HepG2 (cell line): ENCODE measurements at regions not wholly inside any gene's neighbourhood (a gene's known extent, or its start where the extent isn't known, plus 50 kb on each side); places are given as distances from the start of the nearest gene placed in this dataset.

Source experiments
- ATAC-seq: fragments of 200-7000 bp; cut with Tn5 transposase; 3 replicates; pipeline ENCODE4 v1.9.1; 2020; ENCODE audit warnings: mild to moderate bottlenecking, moderate library complexity
- BruUV-seq: library from RNA; stranded (reverse); fragments of 400-500 nt; replicated peaks from 2 replicates; lab custom pipeline; 2021; lab: Mats Ljungman, UMichigan
- CTCF ChIA-PET: fragments of 300-600 bp; formaldehyde crosslinking; extraction: SDS; loops from one replicate; lab custom pipeline; 2021; ENCODE audit warnings: low total read pairs, inconsistent platforms, low intra/inter-chr PET ratio; lab: Yijun Ruan, JAX
- POLR2A ChIA-PET: fragments of 350-600 bp; sonication (Branson Sonifier 250); formaldehyde crosslinking; loops from one replicate; lab custom pipeline; 2020; ENCODE audit warnings: antibody characterized with exemption, inconsistent platforms; lab: Yijun Ruan, JAX
- DNase-seq: peaks from one replicate; pipeline ENCODE4 v3.0.0-alpha.2; 2015; ENCODE audit warnings: low spot score
- FAIRE-seq: peaks from 3 replicates; lab custom pipeline; 2011; peaks lifted over from hg19 to GRCh38; lab: Jason Lieb, UNC
- H2AFZ ChIP-seq: one replicate; pipeline ENCODE4 v1.6.1; 2011; ENCODE audit warnings: low read length, inconsistent platforms
- H3K27ac ChIP-seq: fragments of 300-600 bp; 3 replicates; pipeline ENCODE4 v1.8.0; 2011; ENCODE audit warnings: mixed run types, mild to moderate bottlenecking, mixed read lengths, low read length, inconsistent platforms; ENCODE audit not compliant: insufficient read depth; ENCODE audit errors: extremely low read length
- H3K27me3 ChIP-seq, 2 experiments: fragments of 200-600 bp in 1 of 2; 2 replicates in 1 of 2; 3 replicates in 1 of 2; pipeline versions ENCODE4 v1.6.0 to v1.8.0; 2011; ENCODE audit warnings: low read length in 2 of 2, mild to moderate bottlenecking in 2 of 2, moderate library complexity in 2 of 2, inconsistent platforms in 1 of 2; ENCODE audit not compliant: insufficient read depth in 2 of 2, control insufficient read depth in 1 of 2
- H3K36me3 ChIP-seq, 2 experiments: fragments of 200-600 bp in 1 of 2; replicated peaks in 1 of 2; 2 replicates in 1 of 2; 3 replicates in 1 of 2; pipeline versions ENCODE4 v1.5.1 to v1.8.0; 2011; ENCODE audit warnings: low read length in 2 of 2, inconsistent platforms in 1 of 2; ENCODE audit not compliant: insufficient read depth in 2 of 2, control insufficient read depth in 1 of 2
- H3K4me1 ChIP-seq: 2 replicates; pipeline ENCODE4 v1.5.1; 2012; ENCODE audit warnings: low read length, inconsistent platforms; ENCODE audit not compliant: insufficient read depth
- H3K4me2 ChIP-seq: 2 replicates; pipeline ENCODE4 v1.6.0; 2011; ENCODE audit warnings: low read depth, low read length, inconsistent platforms
- H3K4me3 ChIP-seq, 3 experiments: fragments of 200-600 bp in 1 of 3; sonication (generic), shearing (Covaris generic) in 1 of 3; replicated peaks in 1 of 3; 2 replicates each; pipeline ENCODE4 v1.5.1; 2011 to 2016; ENCODE audit warnings: low read length in 3 of 3, inconsistent platforms in 2 of 3, low read depth in 2 of 3, mild to moderate bottlenecking in 2 of 3, control low read depth in 1 of 3, mixed read lengths in 1 of 3; ENCODE audit not compliant: insufficient read depth in 1 of 3
- H3K79me2 ChIP-seq: one replicate; pipeline ENCODE4 v1.6.1; 2011; ENCODE audit warnings: low read length, inconsistent platforms; ENCODE audit not compliant: insufficient read depth
- H3K9ac ChIP-seq: 2 replicates; pipeline ENCODE4 v1.6.0; 2011; ENCODE audit warnings: mild to moderate bottlenecking, low read depth, low read length, inconsistent platforms; ENCODE audit not compliant: insufficient read depth
- H3K9me3 ChIP-seq: 2 replicates; pipeline ENCODE4 v1.5.1; 2012; ENCODE audit warnings: mild to moderate bottlenecking, low read length
- H4K20me1 ChIP-seq: 2 replicates; pipeline ENCODE4 v1.6.0; 2011; ENCODE audit warnings: inconsistent platforms, mild to moderate bottlenecking, low read length, moderate library complexity; ENCODE audit not compliant: insufficient read depth
- ATF7 ChIP-seq, 2 experiments: fragments of 450-650 bp in 1 of 2; sonication (generic) in 1 of 2; formaldehyde crosslinking in 1 of 2; IDR thresholded peaks; 2 replicates each; pipeline versions ENCODE4 v1.4.0 to v1.6.1; 2016 to 2020; ENCODE audit warnings: antibody characterized with exemption in 1 of 2, mild to moderate bottlenecking in 1 of 2, missing genetic modification reagents in 1 of 2
- ATM ChIP-seq: fragments of 450-650 bp; IDR thresholded peaks from 2 replicates; pipeline ENCODE4 v1.7.1; 2017; ENCODE audit warnings: mild to moderate bottlenecking, borderline replicate concordance
- CHD2 ChIP-seq: IDR thresholded peaks from 2 replicates; pipeline ENCODE4 v1.6.1; 2011; ENCODE audit warnings: low read depth, low read length, improper control_type of control experiment
- CREB1 ChIP-seq, 2 experiments: fragments of 450-650 bp in 1 of 2; IDR thresholded peaks; 2 replicates each; pipeline ENCODE4 v1.6.1; 2016 to 2017; ENCODE audit warnings: control low read depth in 1 of 2, mild to moderate bottlenecking in 1 of 2, missing compliant biosample characterization in 1 of 2, missing genetic modification characterization in 1 of 2
- HMG20B ChIP-seq: conservative IDR thresholded peaks from 2 replicates; pipeline ENCODE4 v1.6.1; 2016; ENCODE audit warnings: missing genetic modification reagents, missing compliant biosample characterization
- MYC ChIP-seq: sonication (generic); formaldehyde crosslinking; IDR thresholded peaks from 2 replicates; pipeline ENCODE4 v1.9.0; 2021; ENCODE audit warnings: missing genetic modification reagents, borderline replicate concordance
- NKX3-1 ChIP-seq: sonication (generic); formaldehyde crosslinking; IDR thresholded peaks from 2 replicates; pipeline ENCODE4 v1.5.0; 2020; ENCODE audit warnings: missing genetic modification reagents
- POLR2AphosphoS2 ChIP-seq: IDR thresholded peaks from 2 replicates; pipeline ENCODE4 v1.6.1; 2011; ENCODE audit warnings: low read depth, low read length, improper control_type of control experiment
- SOX5 ChIP-seq: IDR thresholded peaks from 2 replicates; pipeline ENCODE4 v1.6.1; 2016; ENCODE audit warnings: borderline replicate concordance
- TEAD2 ChIP-seq: sonication (generic); formaldehyde crosslinking; IDR thresholded peaks from 2 replicates; pipeline ENCODE4 v1.9.0; 2021; ENCODE audit warnings: missing genetic modification reagents
- ZNF20 ChIP-seq: sonication (generic); formaldehyde crosslinking; IDR thresholded peaks from 2 replicates; pipeline ENCODE4 v1.4.0; 2020; ENCODE audit warnings: mild to moderate bottlenecking, moderate library complexity, missing genetic modification reagents
- ZNF260 ChIP-seq: sonication (generic); formaldehyde crosslinking; IDR thresholded peaks from 2 replicates; pipeline ENCODE4 v1.4.0; 2020; ENCODE audit warnings: missing genetic modification reagents, low read depth, mild to moderate bottlenecking, borderline replicate concordance
- ZNF3 ChIP-seq: IDR thresholded peaks from 2 replicates; pipeline ENCODE4 v1.7.0; 2017; ENCODE audit warnings: inconsistent platforms
- ZNF850 ChIP-seq: sonication (generic); formaldehyde crosslinking; conservative IDR thresholded peaks from 2 replicates; pipeline ENCODE4 v1.9.0; 2021; ENCODE audit warnings: mild to moderate bottlenecking, missing genetic modification reagents
- WGBS: methylation state at CpG from one replicate; pipeline ENCODE4 v1.1.6; 2017; ENCODE audit warnings: low lambda C conversion rate; 5-methylcytosine and 5-hydroxymethylcytosine counted together
- in situ Hi-C: cut with HindIII; loops from 2 replicates; pipeline ENCODE4 v1.10.0; 2017; ENCODE audit warnings: low pct_unique_long_range_greater_than_20kb; ENCODE audit not compliant: extremely low pct_ligation_motif_present
- intact Hi-C: fragments of 100-400 bp; cut with micrococcal nuclease; formaldehyde crosslinking; loops from one replicate; pipeline ENCODE4 v1.10.0; 2022; ENCODE audit not compliant: unreplicated experiment
- TF ChIP-seq, protein P1 (sequence below): IDR thresholded peaks from 2 replicates; pipeline ENCODE4 v1.6.1; 2012; ENCODE audit warnings: inconsistent platforms
- TF ChIP-seq, protein P2 (sequence below): sonication (generic); formaldehyde crosslinking; IDR thresholded peaks from 2 replicates; pipeline ENCODE4 v1.5.1; 2020; ENCODE audit warnings: mild to moderate bottlenecking, moderate library complexity, missing genetic modification reagents
- TF ChIP-seq, protein P3 (sequence below): sonication (generic); formaldehyde crosslinking; IDR thresholded peaks from 2 replicates; pipeline ENCODE4 v1.4.0; 2020; ENCODE audit warnings: missing genetic modification reagents

DNA sequence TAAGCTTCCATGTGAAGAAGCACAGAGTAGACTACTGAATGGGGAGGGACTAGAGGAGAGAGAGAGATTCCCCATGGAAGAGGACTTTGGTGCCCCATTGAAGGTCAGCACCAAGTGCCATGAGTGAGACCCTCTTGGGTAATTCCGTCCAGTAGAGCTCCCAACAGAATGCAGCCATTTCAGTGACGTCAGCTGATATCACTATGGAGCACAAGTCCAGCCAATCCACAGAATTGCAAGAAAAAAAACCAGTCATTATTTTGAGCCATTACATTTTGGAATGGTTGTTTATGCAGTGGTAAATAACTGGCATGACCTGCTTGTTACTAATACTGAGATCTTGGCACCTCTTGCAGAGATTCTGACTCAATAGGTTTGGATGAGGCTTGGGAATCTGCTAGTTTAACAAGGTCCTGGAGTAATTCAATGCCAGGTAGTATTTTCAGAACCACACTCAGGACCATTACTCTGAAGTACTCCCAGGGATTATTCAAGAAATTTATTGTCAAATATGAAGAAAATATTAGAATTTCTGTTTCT, 52.6 kb upstream of the SP8 start:
- no peak overlapping the region for H2AFZ ChIP-seq
- no peak overlapping the region for H3K4me2 ChIP-seq
- no peak for FAIRE-seq
- intact Hi-C loops (no loop called here), in situ Hi-C loops (no loop called here)
- no peaks in the 10 kb centered on the region for H4K20me1 ChIP-seq
- H3K79me2 ChIP-seq = no peaks in the 10 kb centered on the region
- H3K36me3 ChIP-seq = no peaks in the 10 kb centered on the region
- H3K9me3 ChIP-seq = no peaks in the 10 kb centered on the region
- POLR2A ChIA-PET = no interaction called here
- DNase-seq = no peak
- H3K4me3 ChIP-seq = no peak overlapping the region
- CTCF ChIA-PET = no interaction called here
- no peaks in the 10 kb centered on the region for H3K4me1 ChIP-seq
- H3K27ac ChIP-seq = no peak overlapping the region
- no peak overlapping the region for H3K9ac ChIP-seq
- 0% methylated on average over 2 of the region's 2 CpGs for WGBS
- TF ChIP-seq ZNF3 (CRISPR knock-in tag) (no peak), ATF7 (IDR thresholded peaks at IDR 0.05) (peak; percentile 53; the same call in 1 of the 2 replicates), ATF7 (CRISPR knock-in tag; IDR thresholded peaks at IDR 0.05) (no peak), CREB1 (IDR thresholded peaks at IDR 0.05) (peak; percentile 84), CREB1 (CRISPR knock-in tag; IDR thresholded peaks at IDR 0.05) (no peak)
- BruUV-seq = no TSS peak
- no peak for ATAC-seq
- no peaks in the 10 kb centered on the region for H3K27me3 ChIP-seq

DNA sequence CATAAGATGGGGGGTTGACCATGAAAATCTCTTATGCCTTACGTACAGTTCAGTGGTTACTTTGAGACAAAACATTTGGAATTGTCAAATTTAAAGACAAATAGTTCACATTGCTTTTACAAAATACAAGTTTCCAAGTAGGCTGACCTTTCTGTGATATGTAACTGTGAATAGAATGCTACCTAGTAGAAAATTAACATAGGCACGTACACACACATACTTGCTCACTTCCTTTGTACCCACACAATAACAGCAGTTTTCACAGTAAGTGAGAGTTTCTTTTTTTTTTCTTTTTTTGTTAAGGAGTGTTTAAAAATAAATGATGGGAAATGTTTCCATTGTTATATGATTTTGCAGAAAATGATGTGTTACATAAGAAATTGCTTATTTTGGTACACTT, 53.3 kb upstream of the SP8 start:
- no peaks in the 10 kb centered on the region for H3K4me1 ChIP-seq
- no peak for DNase-seq
- ATAC-seq = no peak
- H3K9me3 ChIP-seq = no peaks in the 10 kb centered on the region
- ChIA-PET CTCF (no interaction called here), POLR2A (no interaction called here)
- no peak overlapping the region for H3K4me3 ChIP-seq
- no peaks in the 10 kb centered on the region for H4K20me1 ChIP-seq
- no peaks in the 10 kb centered on the region for H3K27me3 ChIP-seq
- in situ Hi-C loops = no loop called here
- WGBS = 25% methylated on average over 2 of the region's 2 CpGs
- H2AFZ ChIP-seq = no peak overlapping the region
- FAIRE-seq = no peak
- H3K27ac ChIP-seq = no peak overlapping the region
- no peak overlapping the region for H3K4me2 ChIP-seq
- H3K79me2 ChIP-seq = no peaks in the 10 kb centered on the region
- intact Hi-C loops = no loop called here
- no peak overlapping the region for H3K9ac ChIP-seq
- no peaks in the 10 kb centered on the region for H3K36me3 ChIP-seq
- BruUV-seq = no TSS peak
- TF ChIP-seq CHD2 (no peak), ZNF850 (CRISPR knock-in tag) (no peak), ATM (no peak), ZNF20 (no peak), MYC (CRISPR knock-in tag) (no peak), SOX5 (CRISPR knock-in tag) (no peak), ZNF260 (no peak), NKX3-1 (CRISPR knock-in tag) (no peak), POLR2AphosphoS2 (no peak), HMG20B (no peak), TEAD2 (CRISPR knock-in tag) (no peak)
- TF ChIP-seq, protein P1, sequence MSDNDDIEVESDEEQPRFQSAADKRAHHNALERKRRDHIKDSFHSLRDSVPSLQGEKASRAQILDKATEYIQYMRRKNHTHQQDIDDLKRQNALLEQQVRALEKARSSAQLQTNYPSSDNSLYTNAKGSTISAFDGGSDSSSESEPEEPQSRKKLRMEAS = no peak
- TF ChIP-seq, protein P2, sequence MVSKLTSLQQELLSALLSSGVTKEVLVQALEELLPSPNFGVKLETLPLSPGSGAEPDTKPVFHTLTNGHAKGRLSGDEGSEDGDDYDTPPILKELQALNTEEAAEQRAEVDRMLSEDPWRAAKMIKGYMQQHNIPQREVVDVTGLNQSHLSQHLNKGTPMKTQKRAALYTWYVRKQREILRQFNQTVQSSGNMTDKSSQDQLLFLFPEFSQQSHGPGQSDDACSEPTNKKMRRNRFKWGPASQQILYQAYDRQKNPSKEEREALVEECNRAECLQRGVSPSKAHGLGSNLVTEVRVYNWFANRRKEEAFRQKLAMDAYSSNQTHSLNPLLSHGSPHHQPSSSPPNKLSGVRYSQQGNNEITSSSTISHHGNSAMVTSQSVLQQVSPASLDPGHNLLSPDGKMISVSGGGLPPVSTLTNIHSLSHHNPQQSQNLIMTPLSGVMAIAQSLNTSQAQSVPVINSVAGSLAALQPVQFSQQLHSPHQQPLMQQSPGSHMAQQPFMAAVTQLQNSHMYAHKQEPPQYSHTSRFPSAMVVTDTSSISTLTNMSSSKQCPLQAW (CRISPR knock-in tag) = no peak
- TF ChIP-seq, protein P3, sequence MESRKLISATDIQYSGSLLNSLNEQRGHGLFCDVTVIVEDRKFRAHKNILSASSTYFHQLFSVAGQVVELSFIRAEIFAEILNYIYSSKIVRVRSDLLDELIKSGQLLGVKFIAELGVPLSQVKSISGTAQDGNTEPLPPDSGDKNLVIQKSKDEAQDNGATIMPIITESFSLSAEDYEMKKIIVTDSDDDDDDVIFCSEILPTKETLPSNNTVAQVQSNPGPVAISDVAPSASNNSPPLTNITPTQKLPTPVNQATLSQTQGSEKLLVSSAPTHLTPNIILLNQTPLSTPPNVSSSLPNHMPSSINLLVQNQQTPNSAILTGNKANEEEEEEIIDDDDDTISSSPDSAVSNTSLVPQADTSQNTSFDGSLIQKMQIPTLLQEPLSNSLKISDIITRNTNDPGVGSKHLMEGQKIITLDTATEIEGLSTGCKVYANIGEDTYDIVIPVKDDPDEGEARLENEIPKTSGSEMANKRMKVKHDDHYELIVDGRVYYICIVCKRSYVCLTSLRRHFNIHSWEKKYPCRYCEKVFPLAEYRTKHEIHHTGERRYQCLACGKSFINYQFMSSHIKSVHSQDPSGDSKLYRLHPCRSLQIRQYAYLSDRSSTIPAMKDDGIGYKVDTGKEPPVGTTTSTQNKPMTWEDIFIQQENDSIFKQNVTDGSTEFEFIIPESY (CRISPR knock-in tag) = no peak
